ENCODE measurements at regions not wholly inside any gene's neighbourhood (a gene's known extent, or its start where the extent isn't known, plus 50 kb on each side); places are given as distances from the start of the nearest gene placed in this dataset.

- Histone ChIP-seq H3K27ac (no peak overlapping the region), H3K9me3 (peaks cover 0 to 26% (median 3%) of the 10 kb centered on the region in 8 donors), H3K4me3 (no peak overlapping the region), H3K36me3 (no peaks in the 10 kb centered on the region), H3K4me1 (no peaks in the 10 kb centered on the region), H3K27me3 (replicated peaks in 1 of 7) (no peaks in the 10 kb centered on the region)
- TF ChIP-seq CTCF (IDR thresholded peaks at IDR 0.05 in 8 of 11, conservative IDR thresholded peaks at IDR 0.05 in 3 of 11) (no peak), POLR2A (IDR thresholded peaks at IDR 0.05) (no peak), POLR2AphosphoS5 (IDR thresholded peaks at IDR 0.05) (no peak)
- DNase-seq = no peak
- 71 to 81% (median 77%) methylated on average over 4 of the region's 4 CpGs for WGBS, 5 donors
- intact Hi-C loops (cut with DNase I; ENCODE audit: low total_unique reads) = no loop called here
These were observed 788.4 kb upstream of the PRR20A start for GRCh38 chr13:56352361-56352760.

- Histone ChIP-seq H3K36me3 (no peaks in the 10 kb centered on the region), H3K27ac (no peak overlapping the region), H3K4me3 (no peak overlapping the region), H3K4me1 (no peaks in the 10 kb centered on the region), H3K9me3 (peaks cover 0 to 27% (median 3%) of the 10 kb centered on the region in 8 donors), H3K27me3 (replicated peaks in 1 of 7) (no peaks in the 10 kb centered on the region)
- TF ChIP-seq POLR2A (IDR thresholded peaks at IDR 0.05) (no peak), CTCF (IDR thresholded peaks at IDR 0.05 in 8 of 11, conservative IDR thresholded peaks at IDR 0.05 in 3 of 11) (no peak), POLR2AphosphoS5 (IDR thresholded peaks at IDR 0.05) (no peak)
- intact Hi-C loops (cut with DNase I; ENCODE audit: low total_unique reads) = no loop called here
- no peak for DNase-seq
These were observed 787.8 kb upstream of the PRR20A start for GRCh38 chr13:56352901-56353300.

- no peaks in the 10 kb centered on the region for H3K27me3 ChIP-seq (replicated peaks in 1 of 7)
- no peaks in the 10 kb centered on the region for H3K36me3 ChIP-seq
- 88 to 98% (median 90%) methylated on average over 1 of the region's 1 CpG for WGBS, 5 donors
- peaks cover 0 to 26% (median 5%) of the 10 kb centered on the region in 8 donors for H3K9me3 ChIP-seq
- TF ChIP-seq CTCF (IDR thresholded peaks at IDR 0.05 in 8 of 11, conservative IDR thresholded peaks at IDR 0.05 in 3 of 11) (no peak), POLR2A (IDR thresholded peaks at IDR 0.05) (no peak), POLR2AphosphoS5 (IDR thresholded peaks at IDR 0.05) (no peak)
- H3K27ac ChIP-seq = no peak overlapping the region
- intact Hi-C loops (cut with DNase I; ENCODE audit: low total_unique reads) = no loop called here
- H3K4me3 ChIP-seq = no peak overlapping the region
- no peaks in the 10 kb centered on the region for H3K4me1 ChIP-seq
- DNase-seq = no peak
These were observed 784.0 kb upstream of the PRR20A start for GRCh38 chr13:56356690-56357089.

- peaks cover 0 to 25% (median 16%) of the 10 kb centered on the region in 8 donors for H3K9me3 ChIP-seq
- WGBS, 5 donors = 59 to 80% (median 62%) methylated on average over 1 of the region's 1 CpG
- no peak overlapping the region for H3K27ac ChIP-seq
- DNase-seq = no peak
- intact Hi-C loops (cut with DNase I; ENCODE audit: low total_unique reads) = no loop called here
- TF ChIP-seq CTCF (IDR thresholded peaks at IDR 0.05 in 8 of 11, conservative IDR thresholded peaks at IDR 0.05 in 3 of 11) (no peak), POLR2A (IDR thresholded peaks at IDR 0.05) (no peak), POLR2AphosphoS5 (IDR thresholded peaks at IDR 0.05) (no peak)
- no peak overlapping the region for H3K4me3 ChIP-seq
- H3K36me3 ChIP-seq = no peaks in the 10 kb centered on the region
- no peaks in the 10 kb centered on the region for H3K4me1 ChIP-seq
- no peaks in the 10 kb centered on the region for H3K27me3 ChIP-seq (replicated peaks in 1 of 7)
These were observed 762.2 kb upstream of the PRR20A start for GRCh38 chr13:56378566-56378965.

Data from spleen (tissue), 11 donors.